Mesendoderm (in vitro differentiated cells): ENCODE measurements at regions not wholly inside any gene's neighbourhood (a gene's known extent, or its start where the extent isn't known, plus 50 kb on each side); places are given as distances from the start of the nearest gene placed in this dataset.

ENCODE experiments used
- DNase-seq: peaks from one replicate; pipeline ENCODE4 v3.0.0; 2013
- H2AK5ac ChIP-seq: 2 replicates; pipeline ENCODE4 v1.6.1; 2013; ENCODE audit warnings: low read length, inconsistent platforms
- H2BK120ac ChIP-seq: 2 replicates; pipeline ENCODE4 v1.6.1; 2013; ENCODE audit warnings: low read depth, mild to moderate bottlenecking, low read length, moderate library complexity, mixed read lengths
- H2BK15ac ChIP-seq: replicated peaks from 2 replicates; pipeline ENCODE4 v1.6.1; 2013; ENCODE audit warnings: low read depth, mild to moderate bottlenecking, moderate library complexity
- H2BK5ac ChIP-seq: 2 replicates; pipeline ENCODE4 v1.6.1; 2013; ENCODE audit warnings: low read length, inconsistent platforms
- H3K18ac ChIP-seq: 2 replicates; pipeline ENCODE4 v1.6.1; 2013; ENCODE audit warnings: mild to moderate bottlenecking, low read length, mixed read lengths
- H3K23ac ChIP-seq: one replicate; pipeline ENCODE4 v1.6.1; 2013; ENCODE audit warnings: low read length
- H3K27ac ChIP-seq: 2 replicates; pipeline ENCODE4 v1.5.1; 2013; ENCODE audit warnings: low read depth, mild to moderate bottlenecking, inconsistent platforms, low read length, moderate library complexity
- H3K27me3 ChIP-seq: 2 replicates; pipeline ENCODE4 v1.6.1; 2013; ENCODE audit warnings: low read length, control low read depth, mild to moderate bottlenecking, inconsistent platforms; ENCODE audit not compliant: insufficient read depth, poor library complexity
- H3K36me3 ChIP-seq: 2 replicates; pipeline ENCODE4 v1.6.1; 2013; ENCODE audit warnings: low read length, inconsistent platforms; ENCODE audit not compliant: control insufficient read depth, insufficient read depth
- H3K4ac ChIP-seq: one replicate; pipeline ENCODE4 v1.6.1; 2013; ENCODE audit warnings: low read depth, mild to moderate bottlenecking, low read length, moderate library complexity
- H3K4me1 ChIP-seq: 2 replicates; pipeline ENCODE4 v1.6.1; 2013; ENCODE audit warnings: low read depth, low read length, inconsistent platforms; ENCODE audit not compliant: control insufficient read depth
- H3K4me2 ChIP-seq: 2 replicates; pipeline ENCODE4 v1.6.1; 2013; ENCODE audit warnings: low read length
- H3K4me3 ChIP-seq: 2 replicates; pipeline ENCODE4 v1.5.1; 2013; ENCODE audit warnings: mild to moderate bottlenecking, low read length
- H3K56ac ChIP-seq: one replicate; pipeline ENCODE4 v1.6.1; 2013; ENCODE audit warnings: low read length
- H3K79me1 ChIP-seq: 2 replicates; pipeline ENCODE4 v1.6.1; 2013; ENCODE audit warnings: low read length, inconsistent platforms
- H3K79me2 ChIP-seq: 2 replicates; pipeline ENCODE4 v1.6.1; 2013; ENCODE audit warnings: mild to moderate bottlenecking, low read length; ENCODE audit not compliant: control insufficient read depth, insufficient read depth
- H3K9ac ChIP-seq: 2 replicates; pipeline ENCODE4 v1.6.1; 2013; ENCODE audit warnings: low read length, inconsistent platforms
- H4K5ac ChIP-seq: one replicate; pipeline ENCODE4 v1.6.1; 2013; ENCODE audit warnings: low read length
- H4K8ac ChIP-seq: one replicate; pipeline ENCODE4 v1.6.1; 2013; ENCODE audit warnings: low read depth, mild to moderate bottlenecking, control low read depth, low read length, moderate library complexity
- WGBS: extraction: QIAGEN DNeasy Blood & Tissue Kit; methylation state at CpG from one replicate; pipeline ENCODE4 v1.1.7; 2013; ENCODE audit warnings: low lambda C conversion rate, missing lambda C conversion rate; ENCODE audit not compliant: insufficient coverage; ENCODE audit errors: extremely low coverage; 5-methylcytosine and 5-hydroxymethylcytosine counted together

- Histone ChIP-seq H3K56ac (no peak overlapping the region), H3K27me3 (no peaks in the 10 kb centered on the region), H4K8ac (no peak overlapping the region), H3K4me3 (no peak overlapping the region), H3K9ac (no peak overlapping the region), H3K4me2 (no peak overlapping the region), H2BK15ac (no peak overlapping the region), H3K79me1 (no peaks in the 10 kb centered on the region), H3K4me1 (no peaks in the 10 kb centered on the region), H4K5ac (no peak overlapping the region), H3K27ac (no peak overlapping the region), H3K18ac (no peak overlapping the region), H3K23ac (no peak overlapping the region), H2AK5ac (no peak overlapping the region), H3K36me3 (no peaks in the 10 kb centered on the region), H2BK120ac (no peak overlapping the region), H3K79me2 (no peaks in the 10 kb centered on the region), H2BK5ac (no peak overlapping the region), H3K4ac (no peak overlapping the region)
- DNase-seq, result no peak
- no CpG with 5 or more reads among the region's 6 CpGs for WGBS
These were observed 143.7 kb downstream of the C5orf15 start for GRCh38 chr5:133824661-133825254.

- H3K56ac ChIP-seq, result no peak overlapping the region
- H3K9ac ChIP-seq, result no peak overlapping the region
- H3K79me1 ChIP-seq, result no peaks in the 10 kb centered on the region
- no peak for DNase-seq
- no peak overlapping the region for H4K8ac ChIP-seq
- no peak overlapping the region for H2AK5ac ChIP-seq
- no peak overlapping the region for H3K4ac ChIP-seq
- no peak overlapping the region for H3K4me3 ChIP-seq
- no peaks in the 10 kb centered on the region for H3K79me2 ChIP-seq
- no peaks in the 10 kb centered on the region for H3K4me1 ChIP-seq
- H2BK15ac ChIP-seq, result no peak overlapping the region
- WGBS, result no CpG with 5 or more reads among the region's 3 CpGs
- no peak overlapping the region for H3K27ac ChIP-seq
- H4K5ac ChIP-seq, result no peak overlapping the region
- no peak overlapping the region for H3K18ac ChIP-seq
- no peak overlapping the region for H3K4me2 ChIP-seq
- H3K23ac ChIP-seq, result no peak overlapping the region
- no peaks in the 10 kb centered on the region for H3K36me3 ChIP-seq
- no peak overlapping the region for H2BK5ac ChIP-seq
- H3K27me3 ChIP-seq, result no peaks in the 10 kb centered on the region
- H2BK120ac ChIP-seq, result no peak overlapping the region
These were observed 146.5 kb downstream of the C5orf15 start for GRCh38 chr5:133821889-133822288.

DNA sequence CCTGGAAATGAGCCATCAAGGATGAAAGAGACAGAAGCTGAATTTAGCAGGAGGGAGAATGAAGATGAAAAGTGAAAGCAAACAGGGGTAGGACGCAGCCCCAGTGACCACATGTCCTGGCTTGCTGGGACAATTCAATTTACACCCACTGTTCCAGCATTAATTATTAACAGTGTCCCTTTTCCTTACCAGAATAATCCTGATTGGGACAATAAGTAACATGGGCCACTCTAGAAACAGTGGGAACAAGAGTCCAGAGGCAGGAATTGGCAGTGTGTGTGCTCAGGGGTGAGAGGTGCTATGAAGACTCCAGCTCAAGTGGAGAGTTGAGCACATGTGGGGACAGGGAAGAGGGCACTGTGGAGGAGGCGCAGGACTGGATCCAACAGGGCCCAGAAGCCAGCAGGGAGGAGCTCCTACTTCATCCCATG lies 147.1 kb downstream of the C5orf15 start:
- no peak overlapping the region for H3K23ac ChIP-seq
- no peak overlapping the region for H3K4me3 ChIP-seq
- H3K56ac ChIP-seq, result no peak overlapping the region
- no peak overlapping the region for H2BK5ac ChIP-seq
- H3K18ac ChIP-seq, result no peak overlapping the region
- no peak overlapping the region for H2BK15ac ChIP-seq
- H3K9ac ChIP-seq, result no peak overlapping the region
- WGBS, result no CpG with 5 or more reads among the region's 2 CpGs
- no peaks in the 10 kb centered on the region for H3K36me3 ChIP-seq
- DNase-seq, result no peak
- no peak overlapping the region for H3K4ac ChIP-seq
- no peaks in the 10 kb centered on the region for H3K27me3 ChIP-seq
- H3K79me2 ChIP-seq, result no peaks in the 10 kb centered on the region
- no peak overlapping the region for H4K8ac ChIP-seq
- H2AK5ac ChIP-seq, result no peak overlapping the region
- H2BK120ac ChIP-seq, result no peak overlapping the region
- H4K5ac ChIP-seq, result no peak overlapping the region
- H3K4me2 ChIP-seq, result no peak overlapping the region
- no peaks in the 10 kb centered on the region for H3K4me1 ChIP-seq
- no peaks in the 10 kb centered on the region for H3K79me1 ChIP-seq
- no peak overlapping the region for H3K27ac ChIP-seq

GRCh38 chr5:133820507-133820906 lies 147.9 kb downstream of the C5orf15 start:
- DNase-seq, result no peak
- no CpG with 5 or more reads among the region's 3 CpGs for WGBS
- H3K36me3 ChIP-seq, result no peaks in the 10 kb centered on the region

GRCh38 chr5:133819977-133820471 lies 148.4 kb downstream of the C5orf15 start:
- H3K23ac ChIP-seq, result no peak overlapping the region
- no peak for DNase-seq
- H3K4me1 ChIP-seq, result no peaks in the 10 kb centered on the region
- no peak overlapping the region for H3K18ac ChIP-seq
- H3K27ac ChIP-seq, result no peak overlapping the region
- no peak overlapping the region for H3K4me2 ChIP-seq
- H2BK120ac ChIP-seq, result no peak overlapping the region
- no peak overlapping the region for H4K8ac ChIP-seq
- no peaks in the 10 kb centered on the region for H3K79me1 ChIP-seq
- no peaks in the 10 kb centered on the region for H3K36me3 ChIP-seq
- no peaks in the 10 kb centered on the region for H3K27me3 ChIP-seq
- H3K9ac ChIP-seq, result no peak overlapping the region
- WGBS, result no CpG with 5 or more reads among the region's 11 CpGs
- H3K4ac ChIP-seq, result no peak overlapping the region
- H3K56ac ChIP-seq, result no peak overlapping the region
- H3K4me3 ChIP-seq, result no peak overlapping the region
- no peak overlapping the region for H2AK5ac ChIP-seq
- no peak overlapping the region for H2BK5ac ChIP-seq
- H2BK15ac ChIP-seq, result no peak overlapping the region
- no peak overlapping the region for H4K5ac ChIP-seq
- no peaks in the 10 kb centered on the region for H3K79me2 ChIP-seq

More at GRCh38 chr5:133820507-133820906, 147.9 kb downstream of the C5orf15 start:
- Histone ChIP-seq H3K23ac (no peak overlapping the region), H2BK15ac (no peak overlapping the region), H3K56ac (no peak overlapping the region), H3K4ac (no peak overlapping the region), H2AK5ac (no peak overlapping the region), H3K79me2 (no peaks in the 10 kb centered on the region), H3K4me3 (no peak overlapping the region), H3K27me3 (no peaks in the 10 kb centered on the region), H3K9ac (no peak overlapping the region), H3K27ac (no peak overlapping the region), H4K5ac (no peak overlapping the region), H3K18ac (no peak overlapping the region), H3K4me2 (no peak overlapping the region), H4K8ac (no peak overlapping the region), H2BK5ac (no peak overlapping the region), H2BK120ac (no peak overlapping the region), H3K4me1 (no peaks in the 10 kb centered on the region), H3K79me1 (no peaks in the 10 kb centered on the region)
